ENCODE measurements at regions not wholly inside any gene's neighbourhood (a gene's known extent, or its start where the extent isn't known, plus 50 kb on each side); places are given as distances from the start of the nearest gene placed in this dataset.

DNA sequence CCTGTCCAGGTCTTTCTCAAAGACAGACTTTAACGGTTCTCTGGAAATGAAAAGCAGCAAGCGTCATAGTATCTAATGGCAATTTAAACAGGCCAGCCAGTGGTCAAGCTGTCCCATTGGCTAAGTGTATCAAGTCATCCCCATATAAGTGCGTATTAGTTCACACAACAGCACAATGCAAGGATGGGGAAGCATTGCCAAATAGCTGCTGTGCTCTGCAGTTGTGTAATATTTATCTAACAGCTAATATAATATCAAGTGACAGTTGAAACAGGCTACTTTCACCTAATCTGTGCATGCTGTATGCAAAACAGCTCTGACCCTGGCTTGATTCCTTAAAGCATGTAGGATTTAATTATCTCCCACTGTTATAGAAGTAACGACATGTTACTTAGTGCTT lies 134.8 kb upstream of the PPARGC1A start:
- H3K4me1 Mint-ChIP-seq, result no peaks in the 10 kb centered on the region
- no peak for DNase-seq
- H3K27me3 Mint-ChIP-seq, result no peaks in the 10 kb centered on the region
- H3K4me3 Mint-ChIP-seq, result no peak overlapping the region
- H3K9me3 Mint-ChIP-seq, result no peaks in the 10 kb centered on the region
- H3K36me3 Mint-ChIP-seq (ENCODE audit: low read depth), result no peaks in the 10 kb centered on the region
- POLR2A ChIA-PET, result no interaction called here
- H3K27ac Mint-ChIP-seq, result no peak overlapping the region
- CTCF ChIA-PET, result no interaction called here

DNA sequence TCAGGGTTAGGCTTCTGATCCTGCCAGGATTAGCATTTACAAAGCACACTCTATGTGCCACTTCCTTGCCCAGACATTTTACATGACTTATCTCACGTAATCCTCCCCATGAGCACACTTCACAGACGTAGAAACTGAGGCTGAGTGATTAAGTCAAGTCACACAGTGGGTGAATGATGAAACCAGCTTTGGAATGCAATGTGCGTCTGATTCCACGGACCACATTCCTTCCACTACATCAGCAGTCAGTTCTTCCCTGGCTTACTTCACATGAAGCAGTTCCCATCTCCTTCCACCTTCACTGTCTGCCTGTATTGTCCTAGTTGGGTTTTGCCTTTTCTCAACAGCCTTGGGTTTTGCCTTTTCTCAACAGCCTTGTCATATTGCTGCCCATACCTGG lies 134.3 kb upstream of the PPARGC1A start:
- CTCF ChIA-PET, result no interaction called here

DNA sequence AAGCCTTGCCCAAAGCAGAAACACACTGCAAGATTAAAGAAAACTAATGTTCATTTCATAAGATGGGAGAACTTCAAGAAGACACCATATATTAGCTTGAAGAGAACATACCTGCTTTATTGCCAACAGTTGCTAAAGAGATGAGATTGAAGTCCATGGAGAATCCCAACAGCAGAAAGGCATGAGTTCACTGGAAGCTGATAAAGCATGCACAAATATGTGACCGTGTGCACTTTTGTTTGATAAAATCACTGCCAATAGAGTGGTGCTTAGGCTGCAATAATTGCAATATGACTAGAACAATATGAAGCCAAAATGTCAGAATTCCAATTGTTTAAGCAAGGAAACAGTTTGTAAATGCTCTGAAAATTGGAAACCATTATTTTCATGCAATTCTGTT lies 125.9 kb upstream of the PPARGC1A start:
- CTCF ChIA-PET, result no interaction called here
- Mint-ChIP-seq H3K4me1 (no peaks in the 10 kb centered on the region), H3K9me3 (no peaks in the 10 kb centered on the region), H3K4me3 (no peak overlapping the region), H3K27ac (no peak overlapping the region), H3K36me3 (ENCODE audit: low read depth) (no peaks in the 10 kb centered on the region), H3K27me3 (no peaks in the 10 kb centered on the region)
- POLR2A ChIA-PET, result no interaction called here
- DNase-seq, result no peak

More for the DNA sequence above, 134.3 kb upstream of the PPARGC1A start:
- no peaks in the 10 kb centered on the region for H3K9me3 Mint-ChIP-seq
- no peaks in the 10 kb centered on the region for H3K27me3 Mint-ChIP-seq
- no peaks in the 10 kb centered on the region for H3K36me3 Mint-ChIP-seq (ENCODE audit: low read depth)
- POLR2A ChIA-PET, result no interaction called here
- DNase-seq, result no peak
- H3K4me3 Mint-ChIP-seq, result no peak overlapping the region
- H3K4me1 Mint-ChIP-seq, result no peaks in the 10 kb centered on the region
- H3K27ac Mint-ChIP-seq, result no peak overlapping the region

DNA sequence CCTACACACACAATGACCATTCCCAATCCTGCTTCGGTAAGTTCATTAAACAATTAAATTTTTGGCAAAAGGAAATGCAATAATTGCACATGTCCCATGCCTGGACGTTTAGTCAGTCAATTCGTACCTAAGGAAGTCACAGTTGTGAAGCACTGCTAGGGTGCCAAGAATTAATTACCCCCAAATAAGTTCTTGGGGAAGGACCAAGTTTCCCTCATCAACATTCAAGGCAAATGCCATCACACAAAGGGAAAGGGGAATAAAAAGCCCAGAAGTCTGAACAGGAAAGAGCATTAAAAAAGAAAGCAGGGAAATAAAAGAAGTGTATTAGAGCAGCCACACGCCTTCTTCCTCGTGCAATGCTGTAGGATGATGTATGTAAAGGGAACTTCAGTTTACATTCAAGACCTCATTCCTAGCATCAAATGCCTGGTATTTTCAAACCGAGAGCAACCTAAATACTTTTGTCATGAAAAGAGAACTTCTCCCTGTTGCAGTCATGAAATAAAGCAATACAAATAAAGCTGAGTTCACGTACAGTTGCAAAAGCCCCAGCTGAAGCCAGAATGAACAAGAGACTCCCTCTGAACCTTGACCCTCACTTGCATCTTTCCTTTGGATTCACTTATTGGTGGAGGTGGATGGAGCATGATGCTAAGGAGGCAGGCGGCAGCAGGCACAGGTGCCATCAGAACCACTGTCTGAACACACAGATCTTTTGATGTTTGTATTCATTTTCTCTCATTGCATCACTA lies 124.0 kb upstream of the PPARGC1A start:
- H3K9me3 Mint-ChIP-seq, result no peaks in the 10 kb centered on the region
- no peaks in the 10 kb centered on the region for H3K27me3 Mint-ChIP-seq
- no peak for DNase-seq
- POLR2A ChIA-PET, result no interaction called here
- CTCF ChIA-PET, result no interaction called here
- H3K27ac Mint-ChIP-seq, result no peak overlapping the region
- H3K4me3 Mint-ChIP-seq, result no peak overlapping the region
- H3K4me1 Mint-ChIP-seq, result no peaks in the 10 kb centered on the region
- H3K36me3 Mint-ChIP-seq (ENCODE audit: low read depth), result no peaks in the 10 kb centered on the region

DNA sequence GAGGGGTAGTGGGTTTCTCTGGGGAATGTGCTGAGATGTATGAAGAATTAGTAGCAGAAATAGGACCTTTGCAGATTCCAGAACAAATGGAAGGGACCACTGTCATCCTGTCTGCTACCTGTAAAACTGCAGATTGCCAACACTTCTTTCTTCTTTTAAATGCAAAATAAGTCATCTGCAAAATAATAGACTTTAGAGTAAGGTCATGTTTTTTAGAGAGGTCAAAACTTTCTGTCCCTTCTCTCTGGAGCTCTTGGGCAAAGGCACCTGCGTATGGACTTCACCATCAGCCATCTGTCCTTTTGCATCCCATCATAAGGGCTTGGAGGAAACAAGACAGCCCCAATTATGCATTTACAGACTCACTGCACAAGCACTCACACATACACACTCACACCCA lies 121.1 kb upstream of the PPARGC1A start:
- DNase-seq, result no peak
- H3K4me1 Mint-ChIP-seq, result no peaks in the 10 kb centered on the region
- H3K36me3 Mint-ChIP-seq (ENCODE audit: low read depth), result no peaks in the 10 kb centered on the region
- H3K27ac Mint-ChIP-seq, result no peak overlapping the region
- ChIA-PET CTCF (no interaction called here), POLR2A (no interaction called here)
- no peaks in the 10 kb centered on the region for H3K27me3 Mint-ChIP-seq
- no peaks in the 10 kb centered on the region for H3K9me3 Mint-ChIP-seq
- no peak overlapping the region for H3K4me3 Mint-ChIP-seq

DNA sequence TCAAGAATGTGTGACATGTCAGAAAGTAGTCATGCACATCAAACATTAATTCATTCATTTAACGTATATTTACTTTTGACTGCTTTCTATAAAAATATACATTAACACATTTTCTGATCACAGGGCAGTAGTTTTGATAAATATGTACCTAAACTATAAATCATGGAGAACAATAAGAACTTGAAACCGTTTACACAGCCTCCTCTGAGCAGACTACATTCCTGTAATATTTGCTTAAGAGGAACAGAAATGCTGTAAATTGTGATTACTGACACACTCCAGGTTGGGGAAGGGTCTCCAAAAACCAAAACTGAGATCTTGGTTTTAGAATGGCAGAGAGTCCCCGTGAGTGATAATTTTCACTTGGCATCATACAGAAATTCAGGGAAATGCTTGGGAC lies 120.7 kb upstream of the PPARGC1A start:
- H3K9me3 Mint-ChIP-seq, result no peaks in the 10 kb centered on the region

DNA sequence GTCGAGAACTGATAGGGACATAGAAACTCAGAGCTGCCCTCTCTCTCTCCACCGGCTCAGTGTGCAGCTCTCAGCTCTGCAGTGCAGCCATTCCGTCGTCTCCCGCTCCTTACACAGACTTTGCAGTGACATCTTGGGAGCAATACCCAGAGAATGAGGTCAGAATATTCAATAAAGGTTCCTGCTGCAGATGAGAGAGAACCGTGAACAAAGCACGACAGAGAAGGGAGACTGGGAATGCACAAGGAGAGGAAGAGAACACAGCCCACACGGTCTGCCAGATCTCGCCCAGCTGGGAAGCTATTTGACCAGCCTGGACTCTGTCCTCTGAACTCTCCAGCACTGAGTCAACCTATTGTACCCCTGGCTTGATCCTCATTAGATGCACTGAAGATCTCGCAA lies 118.0 kb upstream of the PPARGC1A start:
- CTCF ChIA-PET, result no interaction called here

More for the DNA sequence above, 120.7 kb upstream of the PPARGC1A start:
- CTCF ChIA-PET, result no interaction called here
- H3K27me3 Mint-ChIP-seq, result no peaks in the 10 kb centered on the region
- POLR2A ChIA-PET, result no interaction called here
- no peak overlapping the region for H3K27ac Mint-ChIP-seq
- no peaks in the 10 kb centered on the region for H3K4me1 Mint-ChIP-seq
- no peaks in the 10 kb centered on the region for H3K36me3 Mint-ChIP-seq (ENCODE audit: low read depth)
- DNase-seq, result no peak
- no peak overlapping the region for H3K4me3 Mint-ChIP-seq

DNA sequence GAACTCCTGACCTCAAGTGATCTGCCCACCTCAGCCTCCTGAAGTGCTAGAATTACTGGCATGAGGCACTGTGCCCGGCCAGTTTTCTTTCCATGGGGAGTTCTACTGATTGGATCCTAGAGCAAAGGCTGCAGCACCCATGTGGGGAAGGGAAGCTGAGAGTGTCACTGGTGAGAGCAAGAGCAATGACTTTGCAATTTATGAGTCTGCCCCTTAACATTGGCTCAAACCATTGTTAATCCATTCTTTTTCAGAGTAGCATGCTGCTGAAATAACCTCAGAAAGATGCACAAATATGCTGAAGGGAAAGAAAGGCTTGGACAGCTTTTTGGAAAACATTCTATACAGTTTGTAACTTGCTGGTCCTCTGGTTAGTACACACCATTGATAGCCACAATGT lies 116.4 kb upstream of the PPARGC1A start:
- Mint-ChIP-seq H3K9me3 (no peaks in the 10 kb centered on the region), H3K36me3 (ENCODE audit: low read depth) (no peaks in the 10 kb centered on the region), H3K4me1 (no peaks in the 10 kb centered on the region)

More for the DNA sequence above, 118.0 kb upstream of the PPARGC1A start:
- Mint-ChIP-seq H3K4me1 (no peaks in the 10 kb centered on the region), H3K36me3 (ENCODE audit: low read depth) (no peaks in the 10 kb centered on the region), H3K27ac (no peak overlapping the region), H3K27me3 (no peaks in the 10 kb centered on the region), H3K4me3 (no peak overlapping the region), H3K9me3 (no peaks in the 10 kb centered on the region)
- POLR2A ChIA-PET, result no interaction called here
- DNase-seq, result no peak

DNA sequence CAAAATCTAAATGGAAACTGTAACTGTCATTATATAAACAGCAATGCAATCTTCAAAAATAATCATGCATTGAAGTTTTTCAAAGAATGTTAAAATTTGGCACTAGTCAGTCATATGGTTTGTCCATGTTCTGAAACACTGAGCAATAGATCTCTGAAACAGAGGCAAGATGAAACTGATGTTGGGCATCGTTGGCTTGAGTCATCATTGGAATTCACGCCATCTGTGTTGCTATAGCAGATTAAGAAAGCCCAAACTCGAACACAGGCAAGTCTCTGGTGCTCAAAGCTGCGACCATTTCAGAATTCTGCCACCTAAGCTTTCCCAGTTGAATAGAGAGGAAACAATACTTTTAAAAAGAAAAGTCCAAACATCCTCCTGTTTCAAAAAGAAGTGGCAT lies 114.1 kb upstream of the PPARGC1A start:
- no peaks in the 10 kb centered on the region for H3K27me3 Mint-ChIP-seq
- H3K27ac Mint-ChIP-seq, result no peak overlapping the region
- H3K9me3 Mint-ChIP-seq, result no peaks in the 10 kb centered on the region
- H3K4me1 Mint-ChIP-seq, result no peaks in the 10 kb centered on the region
- no peak overlapping the region for H3K4me3 Mint-ChIP-seq
- no peaks in the 10 kb centered on the region for H3K36me3 Mint-ChIP-seq (ENCODE audit: low read depth)
- ChIA-PET POLR2A (no interaction called here), CTCF (no interaction called here)
- no peak for DNase-seq

More for the DNA sequence above, 116.4 kb upstream of the PPARGC1A start:
- Mint-ChIP-seq H3K4me3 (no peak overlapping the region), H3K27me3 (no peaks in the 10 kb centered on the region), H3K27ac (no peak overlapping the region)
- ChIA-PET POLR2A (no interaction called here), CTCF (interaction anchor here (0.5 to 0.6 kb wide), 2 partner anchors 345 to 1252 kb away, joined by 3 to 4 read pairs; no protein-coding TSS in a partner anchor)
- no peak for DNase-seq

DNA sequence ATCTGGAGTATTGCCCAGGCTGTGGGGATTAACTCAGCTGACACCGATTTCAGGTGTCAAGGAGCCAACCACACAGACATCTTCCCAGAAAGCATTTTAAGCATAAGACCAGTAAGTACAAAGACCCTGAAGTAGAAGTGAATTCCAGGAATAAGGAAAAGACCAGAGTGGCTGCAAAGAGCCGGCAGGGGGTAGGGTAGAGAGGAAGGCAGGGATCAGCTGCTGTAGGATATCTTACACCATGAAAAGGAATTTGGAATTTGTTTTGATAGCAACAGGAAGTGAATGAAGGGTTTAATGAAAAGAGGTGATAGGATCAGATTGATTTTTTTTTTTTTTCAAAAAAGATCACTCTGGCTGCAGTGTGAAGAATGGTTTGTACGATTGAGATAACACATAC lies 113.6 kb upstream of the PPARGC1A start:
- Mint-ChIP-seq H3K27ac (no peak overlapping the region), H3K36me3 (ENCODE audit: low read depth) (no peaks in the 10 kb centered on the region), H3K4me1 (no peaks in the 10 kb centered on the region), H3K27me3 (no peaks in the 10 kb centered on the region), H3K9me3 (no peaks in the 10 kb centered on the region), H3K4me3 (no peak overlapping the region)
- no peak for DNase-seq
- ChIA-PET CTCF (no interaction called here), POLR2A (no interaction called here)

DNA sequence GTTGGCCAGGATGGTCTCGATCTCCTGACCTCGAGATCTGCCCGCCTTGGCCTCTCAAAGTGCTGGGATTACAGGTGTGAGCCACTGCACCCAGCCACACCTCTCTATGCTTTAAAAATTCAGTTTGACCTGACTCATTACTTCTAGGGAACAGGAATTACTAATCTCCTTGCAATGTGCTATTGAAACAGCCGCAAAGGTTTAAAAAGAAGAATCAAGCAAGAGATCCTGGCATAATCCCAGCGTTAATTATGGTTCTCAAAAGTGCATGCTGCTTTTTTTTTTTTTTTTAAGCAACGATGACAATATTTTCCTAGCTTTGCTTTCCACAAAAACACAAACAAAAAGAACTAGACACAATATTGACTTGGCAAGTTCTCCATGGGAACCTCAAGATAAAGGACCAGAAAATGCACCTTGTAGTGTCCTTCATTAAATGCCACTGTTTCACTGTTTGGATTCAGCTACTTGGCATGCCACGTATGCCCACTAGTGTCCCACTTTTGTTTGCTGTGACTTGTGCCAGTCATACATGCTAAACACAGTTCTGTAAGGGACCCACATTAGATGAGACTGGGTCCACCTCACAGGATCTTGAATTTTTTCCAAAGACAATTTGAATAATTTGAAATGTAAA lies 112.6 kb upstream of the PPARGC1A start:
- no peak overlapping the region for H3K27ac Mint-ChIP-seq
- no peaks in the 10 kb centered on the region for H3K4me1 Mint-ChIP-seq
- H3K36me3 Mint-ChIP-seq (ENCODE audit: low read depth), result no peaks in the 10 kb centered on the region
- no peak for DNase-seq
- POLR2A ChIA-PET, result no interaction called here
- no peaks in the 10 kb centered on the region for H3K9me3 Mint-ChIP-seq
- no peak overlapping the region for H3K4me3 Mint-ChIP-seq
- no peaks in the 10 kb centered on the region for H3K27me3 Mint-ChIP-seq
- CTCF ChIA-PET, result no interaction called here

DNA sequence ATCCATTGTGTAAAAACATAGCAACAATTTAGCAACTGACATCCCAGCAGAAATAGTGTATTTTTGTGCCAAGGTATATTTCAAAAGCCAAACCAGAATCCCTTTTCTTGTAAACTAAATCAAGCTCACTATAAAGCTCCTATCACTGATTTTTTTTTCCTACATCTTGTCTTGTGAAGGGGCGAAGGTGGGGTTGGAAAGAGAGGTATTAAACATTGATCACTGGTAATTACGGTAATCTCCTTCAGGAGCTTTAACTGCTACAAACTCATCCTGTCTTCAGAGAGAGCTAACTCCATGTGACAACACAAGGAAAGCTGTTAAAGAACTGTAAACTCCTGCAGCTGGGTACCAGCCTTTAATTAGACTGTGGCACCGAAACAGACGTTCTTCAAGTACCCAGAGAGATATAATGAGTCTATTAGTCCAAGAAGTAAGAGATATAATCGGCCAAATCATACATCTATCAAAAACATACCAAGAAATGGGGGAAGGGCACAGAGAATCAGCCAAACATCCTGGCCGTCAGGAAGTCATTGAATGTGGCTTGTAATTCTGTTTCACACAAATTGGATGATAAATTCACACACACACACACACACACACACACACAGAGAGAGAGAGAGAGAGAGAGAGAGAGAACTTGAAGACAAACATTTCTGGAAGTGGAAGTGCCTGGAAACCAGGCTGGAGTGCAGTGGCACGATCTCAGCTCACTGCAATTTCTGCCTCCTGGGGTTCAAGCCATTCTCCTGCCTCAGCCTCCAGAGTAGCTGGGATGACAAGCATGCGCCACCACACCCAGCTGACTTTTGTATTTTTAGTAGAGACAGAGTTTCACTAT lies 111.9 kb upstream of the PPARGC1A start:
- no peaks in the 10 kb centered on the region for H3K27me3 Mint-ChIP-seq
- H3K4me3 Mint-ChIP-seq, result no peak overlapping the region
- ChIA-PET CTCF (interaction anchor here (1.1 kb wide), 1 partner anchor 27 kb away, joined by 3 read pairs; no protein-coding TSS in a partner anchor), POLR2A (no interaction called here)
- no peaks in the 10 kb centered on the region for H3K9me3 Mint-ChIP-seq
- no peak for DNase-seq
- H3K4me1 Mint-ChIP-seq, result no peaks in the 10 kb centered on the region
- H3K36me3 Mint-ChIP-seq (ENCODE audit: low read depth), result no peaks in the 10 kb centered on the region
- no peak overlapping the region for H3K27ac Mint-ChIP-seq

DNA sequence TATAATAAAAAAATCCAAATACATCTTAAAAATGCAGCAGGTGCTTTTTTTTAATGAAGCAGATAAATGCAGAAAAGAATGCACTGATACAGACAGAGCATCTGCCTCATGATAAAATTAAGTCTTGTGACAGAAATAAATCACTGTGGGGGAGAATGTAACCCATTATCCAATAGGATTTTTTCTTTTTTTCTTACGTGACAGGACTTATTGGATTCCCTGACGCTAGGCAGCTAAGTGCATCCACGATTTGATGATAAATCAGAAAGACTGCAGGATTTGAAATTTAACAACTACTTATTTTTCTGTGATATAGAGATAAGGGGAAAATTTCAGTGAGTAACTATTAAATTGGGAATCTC lies 110.6 kb upstream of the PPARGC1A start:
- POLR2A ChIA-PET, result no interaction called here
- DNase-seq, result no peak
- Mint-ChIP-seq H3K27ac (no peak overlapping the region), H3K9me3 (no peaks in the 10 kb centered on the region), H3K27me3 (no peaks in the 10 kb centered on the region), H3K4me1 (no peaks in the 10 kb centered on the region), H3K36me3 (ENCODE audit: low read depth) (no peaks in the 10 kb centered on the region), H3K4me3 (no peak overlapping the region)
- CTCF ChIA-PET, result no interaction called here

Measured in activated CD4-positive, alpha-beta T cell treated with anti-CD3 and anti-CD28 coated beads, Interleukin-2, amount 10 ng/mL, durations not matched to agents 7 days and 5 days (primary cell).